ENCODE measurements at regions not wholly inside any gene's neighbourhood (a gene's known extent, or its start where the extent isn't known, plus 50 kb on each side); places are given as distances from the start of the nearest gene placed in this dataset.

- Histone ChIP-seq H3K4me3 (no peak overlapping the region), H3K27ac (no peak overlapping the region), H3K27me3 (no peaks in the 10 kb centered on the region), H3K9me3 (no peaks in the 10 kb centered on the region), H3K36me3 (no peaks in the 10 kb centered on the region), H3K4me1 (no peaks in the 10 kb centered on the region)
- no peak for DNase-seq
- no peak for TF ChIP-seq CTCF (IDR thresholded peaks at IDR 0.05)
- no peak for TF ChIP-seq POLR2A (IDR thresholded peaks at IDR 0.05)
- intact Hi-C loops (cut with DNase I; ENCODE audit: low total_unique reads), result no loop called here
Measured at GRCh38 chr2:208970070-208970469, 453.8 kb upstream of the MAP2 start.

GRCh38 chr2:208977582-208977981, 446.3 kb upstream of the MAP2 start:
- no peak overlapping the region for H3K27ac ChIP-seq
- no peaks in the 10 kb centered on the region for H3K27me3 ChIP-seq
- H3K4me1 ChIP-seq, result no peaks in the 10 kb centered on the region
- TF ChIP-seq POLR2A (IDR thresholded peaks at IDR 0.05) (no peak), CTCF (IDR thresholded peaks at IDR 0.05) (no peak)
- no peaks in the 10 kb centered on the region for H3K36me3 ChIP-seq
- intact Hi-C loops (cut with DNase I; ENCODE audit: low total_unique reads), result no loop called here
- H3K9me3 ChIP-seq, result no peaks in the 10 kb centered on the region
- no peak for DNase-seq
- no peak overlapping the region for H3K4me3 ChIP-seq

GRCh38 chr2:208978946-208979345, 444.9 kb upstream of the MAP2 start:
- H3K27ac ChIP-seq, result no peak overlapping the region

GRCh38 chr2:208980321-208980720, 443.5 kb upstream of the MAP2 start:
- Histone ChIP-seq H3K4me1 (no peaks in the 10 kb centered on the region), H3K36me3 (no peaks in the 10 kb centered on the region), H3K27me3 (no peaks in the 10 kb centered on the region), H3K27ac (no peak overlapping the region), H3K4me3 (no peak overlapping the region), H3K9me3 (no peaks in the 10 kb centered on the region)
- DNase-seq, result no peak
- TF ChIP-seq CTCF (IDR thresholded peaks at IDR 0.05) (no peak), POLR2A (IDR thresholded peaks at IDR 0.05) (no peak)
- intact Hi-C loops (cut with DNase I; ENCODE audit: low total_unique reads), result no loop called here

More at GRCh38 chr2:208978946-208979345, 444.9 kb upstream of the MAP2 start:
- intact Hi-C loops (cut with DNase I; ENCODE audit: low total_unique reads), result no loop called here
- H3K9me3 ChIP-seq, result no peaks in the 10 kb centered on the region
- H3K4me3 ChIP-seq, result no peak overlapping the region
- TF ChIP-seq POLR2A (IDR thresholded peaks at IDR 0.05), result no peak
- no peak for TF ChIP-seq CTCF (IDR thresholded peaks at IDR 0.05)
- no peak for DNase-seq
- no peaks in the 10 kb centered on the region for H3K4me1 ChIP-seq
- H3K27me3 ChIP-seq, result no peaks in the 10 kb centered on the region
- H3K36me3 ChIP-seq, result no peaks in the 10 kb centered on the region

- Histone ChIP-seq H3K27ac (no peak overlapping the region), H3K36me3 (no peaks in the 10 kb centered on the region), H3K9me3 (no peaks in the 10 kb centered on the region), H3K4me1 (no peaks in the 10 kb centered on the region), H3K4me3 (no peak overlapping the region), H3K27me3 (no peaks in the 10 kb centered on the region)
- intact Hi-C loops (cut with DNase I; ENCODE audit: low total_unique reads), result no loop called here
- no peak for TF ChIP-seq CTCF (IDR thresholded peaks at IDR 0.05)
- no peak for TF ChIP-seq POLR2A (IDR thresholded peaks at IDR 0.05)
- no peak for DNase-seq
Measured at GRCh38 chr2:208982831-208983230, 441.0 kb upstream of the MAP2 start.

All from uterus (tissue), 3 donors.